CD1c-positive myeloid dendritic cell (primary cell): ENCODE measurements at regions not wholly inside any gene's neighbourhood (a gene's known extent, or its start where the extent isn't known, plus 50 kb on each side); places are given as distances from the start of the nearest gene placed in this dataset.

Experiments
- DNase-seq: peaks from one replicate; pipeline ENCODE4 v3.0.0-alpha.2; 2016; ENCODE audit errors: extremely low spot score

DNA sequence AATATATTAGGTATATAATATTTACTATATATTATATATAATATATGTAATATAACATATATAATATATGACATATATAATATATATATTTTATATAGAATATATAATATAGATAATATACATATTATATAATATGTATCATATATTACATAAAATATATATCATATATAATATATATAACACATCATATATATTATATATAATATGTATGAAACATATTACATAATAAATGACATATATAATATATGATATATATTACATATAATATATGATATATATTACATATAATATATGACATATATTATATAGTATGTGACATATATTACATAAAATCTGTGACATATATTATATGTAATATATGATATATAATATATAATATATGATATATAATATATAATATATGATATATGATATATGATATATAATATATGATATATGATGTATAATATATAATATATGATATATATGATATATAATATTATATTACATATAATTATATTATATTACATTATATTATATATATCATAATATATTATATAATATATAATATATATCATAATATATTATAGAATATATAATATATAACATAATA lies 119.5 kb upstream of the RIMBP3 start:
- no peak for DNase-seq

DNA sequence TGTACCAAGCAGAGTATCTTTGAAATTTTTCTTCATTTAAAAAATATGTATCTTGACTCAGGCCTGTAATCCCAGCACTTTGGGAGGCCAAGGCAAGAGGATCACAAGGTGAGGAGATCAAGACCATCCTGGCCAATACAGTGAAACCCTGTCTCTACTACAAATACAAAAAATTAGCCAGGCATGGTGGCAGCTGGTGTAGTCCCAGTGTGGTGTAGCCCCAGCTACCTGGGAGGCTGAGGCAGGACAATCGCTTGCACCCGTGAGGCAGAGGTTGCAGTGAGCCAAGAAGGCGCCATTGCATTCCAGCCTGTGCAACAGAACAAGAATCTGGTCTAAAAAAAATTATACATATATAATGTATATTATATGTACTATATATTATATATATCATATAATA lies 118.7 kb upstream of the RIMBP3 start:
- peak; percentile 56 for DNase-seq
